Activated naive CD4-positive, alpha-beta T cell treated with Interleukin-2 at 50 U/mL for 16 hours (primary cell): ENCODE measurements at regions not wholly inside any gene's neighbourhood (a gene's known extent, or its start where the extent isn't known, plus 50 kb on each side); places are given as distances from the start of the nearest gene placed in this dataset.
"Not testable (repeated sequence)": the region's sequence is repeated elsewhere in the genome, so short reads cannot be mapped to it uniquely, and the experiment has no call there.

Source experiments
- DNase-seq: peaks from one replicate; pipeline ENCODE4 v3.0.0-alpha.2; 2020

DNA sequence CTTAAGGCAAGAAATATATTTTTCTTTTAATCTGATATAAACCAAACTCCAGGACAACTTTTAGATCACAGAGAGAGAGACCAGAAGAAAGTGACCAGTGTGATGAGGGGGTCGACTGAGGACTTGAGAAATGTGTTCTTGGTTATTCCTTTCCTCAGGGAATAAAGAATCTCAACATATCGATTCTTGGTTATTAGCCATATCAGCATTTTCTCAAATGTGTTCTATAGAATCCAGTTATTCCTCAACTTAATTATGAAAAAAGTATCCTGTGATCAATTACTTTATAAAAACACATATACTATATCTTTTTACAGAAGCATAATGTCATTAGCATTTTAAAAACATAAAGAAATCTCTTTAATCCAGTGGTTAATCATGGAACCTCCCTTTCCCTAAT is 222.1 kb upstream of the FAM3C start:
- no peak for DNase-seq

DNA sequence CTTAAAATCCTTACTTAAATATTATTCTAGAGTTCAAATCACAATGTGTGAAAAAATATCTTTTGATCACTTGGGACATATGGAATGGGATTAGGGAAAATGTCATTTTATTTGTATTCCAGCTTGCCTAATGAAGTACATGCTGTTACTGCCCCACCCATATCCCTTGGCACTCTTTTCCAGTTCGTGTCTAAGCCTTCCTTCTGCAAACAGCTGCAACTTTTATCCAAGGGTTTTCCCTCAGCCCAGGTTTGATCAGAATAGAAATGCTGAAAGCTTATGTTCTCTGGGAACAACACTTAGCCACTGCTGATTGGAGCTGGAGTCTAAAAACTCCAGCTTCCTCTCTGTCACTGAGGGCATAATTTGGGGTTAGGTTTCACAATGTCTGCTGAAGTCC is 214.1 kb upstream of the FAM3C start:
- DNase-seq: no peak

DNA sequence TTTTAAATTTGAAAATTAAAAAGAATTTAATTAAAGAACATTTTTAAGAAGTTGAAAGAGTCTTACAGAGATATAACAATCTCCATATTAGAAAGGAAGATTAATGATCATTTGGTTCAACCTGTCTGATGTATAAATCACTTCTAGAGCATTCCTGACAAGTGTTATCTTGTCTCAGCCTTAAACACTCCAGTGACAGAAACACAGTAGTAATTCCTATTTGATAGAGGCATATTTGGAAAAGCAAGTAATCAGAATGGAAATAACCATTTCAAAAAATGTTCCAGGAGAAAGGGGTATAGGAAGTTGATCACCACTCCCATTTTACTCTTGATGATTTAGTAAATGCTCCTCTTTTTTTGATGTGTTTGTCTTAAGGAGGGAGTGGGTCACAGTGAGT is 213.1 kb upstream of the FAM3C start:
- no peak for DNase-seq

DNA sequence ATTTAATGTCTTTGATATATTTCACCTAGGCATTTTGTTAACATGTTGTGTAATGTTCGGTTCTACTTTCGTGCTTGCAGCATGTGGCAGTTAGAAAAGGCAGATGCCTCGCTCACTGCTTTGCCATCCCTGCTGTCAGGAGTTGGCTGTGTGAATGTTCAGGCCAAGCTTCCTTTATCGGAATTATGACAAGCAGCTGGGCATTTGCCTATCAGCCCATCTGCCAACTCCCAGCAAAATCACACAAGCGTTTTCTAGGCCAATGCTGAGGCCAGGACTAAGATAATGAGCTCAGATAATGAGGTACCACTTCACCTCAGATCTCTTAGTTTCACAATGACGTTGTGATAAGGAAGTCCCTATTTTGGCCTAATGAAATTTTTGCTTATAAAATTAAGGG is 212.7 kb upstream of the FAM3C start:
- no peak for DNase-seq

DNA sequence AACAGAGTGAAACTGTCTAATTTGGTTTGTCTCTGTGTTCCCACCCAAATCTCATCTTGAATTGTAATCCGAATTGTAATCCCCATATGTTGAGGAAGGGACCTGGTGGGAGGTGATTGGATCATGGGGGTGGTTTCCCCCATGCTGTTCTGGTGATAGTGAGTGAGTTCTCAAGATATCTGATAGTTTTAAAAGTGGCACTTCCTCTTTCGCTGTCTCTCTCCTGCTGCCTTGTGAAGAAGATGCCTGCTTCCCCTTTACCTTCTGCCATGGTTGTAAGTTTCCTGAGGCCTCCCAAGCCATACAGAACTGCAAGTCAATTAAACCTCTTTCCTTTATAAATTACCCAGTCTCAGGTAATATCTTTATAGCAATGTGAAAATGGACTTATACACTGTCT is 212.1 kb upstream of the FAM3C start:
- DNase-seq: not testable (repeated sequence)

DNA sequence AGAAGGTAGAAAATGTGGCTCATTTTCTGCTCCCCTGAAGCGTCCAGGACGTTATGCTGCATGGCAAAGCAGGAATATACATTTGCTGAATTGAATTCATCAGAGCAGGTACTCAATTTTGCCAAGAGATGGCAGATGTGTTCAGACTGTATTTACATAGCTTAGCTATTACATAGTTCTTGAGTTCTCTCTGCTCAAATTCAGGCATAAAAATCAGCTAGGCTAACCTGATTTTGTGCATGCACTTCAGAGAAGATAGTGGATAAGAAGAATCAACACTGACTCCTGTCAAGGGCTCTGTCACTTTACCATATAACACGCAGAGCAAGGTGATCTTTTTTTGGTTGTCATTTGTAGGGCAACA is 209.2 kb upstream of the FAM3C start:
- DNase-seq: no peak

DNA sequence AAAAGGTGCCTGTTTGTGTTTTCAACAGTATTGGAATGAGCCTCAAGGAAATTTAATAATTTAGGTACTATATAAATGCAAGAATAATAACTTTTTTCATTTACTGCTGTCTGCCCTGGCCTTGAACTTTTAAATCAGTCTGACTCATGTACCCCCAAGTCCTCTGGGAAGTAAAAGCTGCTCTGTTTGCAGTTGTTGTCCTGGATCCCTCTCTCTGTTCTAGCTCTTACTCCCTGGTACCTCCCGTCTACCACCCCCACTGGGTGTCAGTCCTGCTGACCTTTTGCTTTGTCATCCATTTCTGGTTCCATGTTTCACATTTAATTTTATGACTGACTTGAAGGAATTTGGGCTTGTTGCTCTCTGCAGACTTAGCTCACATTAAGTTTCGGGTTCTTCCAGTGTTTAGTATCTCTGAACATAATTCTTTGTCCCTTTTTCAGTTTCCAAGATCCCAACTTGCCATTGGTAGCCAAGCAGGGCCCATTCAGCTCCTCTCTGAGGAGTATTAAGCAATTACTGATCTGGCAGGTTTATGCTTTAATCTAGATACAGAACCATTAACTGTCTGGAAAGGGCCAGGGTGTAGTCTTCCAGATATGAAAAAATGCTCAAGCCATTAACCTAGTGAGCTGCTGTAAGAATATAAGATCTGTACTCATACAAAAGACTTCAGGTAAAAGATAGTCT is 208.7 kb upstream of the FAM3C start:
- DNase-seq: no peak

DNA sequence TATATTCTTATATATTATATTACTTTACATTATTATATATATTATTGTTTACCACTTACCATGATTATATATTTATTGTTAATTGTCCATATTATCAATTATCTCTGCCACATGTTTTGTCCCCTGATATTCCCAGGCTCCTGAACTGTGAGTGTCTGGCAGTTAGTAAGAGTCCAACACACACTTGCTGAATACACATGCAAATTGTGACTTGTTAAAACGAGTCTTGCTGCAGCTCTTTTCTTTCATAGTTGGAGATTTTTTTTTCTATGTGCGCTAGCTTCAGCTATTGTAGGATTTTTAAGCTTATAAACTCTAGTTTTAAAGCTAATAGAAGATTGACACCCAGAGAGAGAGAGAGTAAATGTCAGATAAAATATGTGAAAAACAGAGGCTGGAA is 207.8 kb upstream of the FAM3C start:
- no peak for DNase-seq

DNA sequence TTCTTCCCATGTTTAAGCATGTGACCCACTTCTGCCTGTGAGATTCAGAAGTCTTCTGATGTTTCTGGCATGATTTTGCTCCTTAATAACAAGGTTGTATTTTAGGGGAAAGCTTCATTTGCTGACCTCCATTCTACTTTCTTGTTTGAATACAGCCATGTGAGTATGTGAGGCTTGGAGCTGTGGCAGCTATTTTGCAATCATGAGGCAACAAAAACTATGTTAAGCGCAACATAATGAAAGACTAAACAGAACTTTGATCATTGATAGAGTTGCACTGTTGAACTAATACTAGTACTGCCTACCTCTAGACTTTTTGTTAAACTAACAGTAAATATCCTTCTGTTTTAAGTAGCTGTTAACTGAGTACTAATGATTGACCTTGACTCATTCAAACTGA is 203.8 kb upstream of the FAM3C start:
- no peak for DNase-seq

DNA sequence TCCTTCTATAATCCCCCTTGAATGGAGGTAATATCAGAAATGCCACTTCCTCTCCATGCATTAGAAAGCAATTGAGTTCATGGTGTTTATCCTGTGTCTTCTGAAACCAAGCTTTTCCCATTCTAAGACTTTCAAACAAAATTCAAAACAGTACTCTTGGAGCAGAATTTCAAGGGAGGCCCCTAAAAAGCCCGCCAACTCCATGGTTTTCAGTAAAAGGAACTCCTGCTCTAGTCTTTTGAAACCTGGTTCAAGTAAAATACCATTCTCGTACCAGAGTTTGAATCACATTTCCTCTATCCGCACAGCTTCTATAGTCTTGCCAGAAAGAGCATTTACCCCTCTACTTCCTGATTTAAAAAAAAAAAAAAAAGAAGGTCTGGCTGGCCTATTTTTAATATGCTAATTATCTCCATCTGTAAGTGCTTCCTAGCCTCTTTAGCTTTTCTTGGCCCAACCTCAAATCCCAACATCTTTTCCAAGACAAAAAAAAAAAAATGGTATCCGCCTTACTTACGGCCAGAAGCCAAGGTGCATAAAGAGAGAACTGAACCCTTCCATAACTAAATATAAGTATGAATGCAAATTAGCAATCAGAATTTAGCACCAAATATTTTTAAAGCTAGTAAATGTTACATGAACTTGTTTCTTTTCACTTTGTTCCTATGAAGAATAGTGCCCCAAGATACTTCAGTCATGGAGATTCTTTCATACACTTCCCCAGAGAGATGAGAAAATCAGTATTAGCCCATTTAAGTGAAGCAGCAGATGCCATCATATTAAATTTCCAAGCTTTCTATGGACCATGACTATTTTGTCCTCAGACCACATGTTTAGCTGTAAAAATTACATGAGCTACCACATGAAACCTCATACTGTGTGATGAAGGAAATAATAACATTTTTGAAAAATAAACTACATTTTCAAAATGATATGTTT is 199.9 kb upstream of the FAM3C start:
- DNase-seq: no peak

DNA sequence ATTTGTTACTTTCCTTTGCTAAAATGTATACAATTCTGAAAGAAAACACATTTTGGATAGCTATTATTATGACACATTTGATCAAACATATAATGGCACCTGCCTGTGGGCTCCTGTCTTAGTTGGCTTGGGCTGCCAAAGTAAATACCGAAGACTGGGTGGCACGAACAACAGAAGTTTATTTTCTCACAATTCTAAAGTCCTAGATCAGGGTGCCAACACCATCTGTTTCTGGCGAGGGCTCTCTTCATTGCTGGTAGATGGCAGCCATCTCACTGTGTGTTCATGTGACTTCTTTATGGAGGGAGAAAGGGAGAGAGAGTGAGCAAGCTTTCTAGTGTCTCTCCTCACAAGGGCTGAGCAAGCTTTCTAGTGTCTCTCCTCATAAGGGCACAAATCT is 195.8 kb upstream of the FAM3C start:
- no peak for DNase-seq

DNA sequence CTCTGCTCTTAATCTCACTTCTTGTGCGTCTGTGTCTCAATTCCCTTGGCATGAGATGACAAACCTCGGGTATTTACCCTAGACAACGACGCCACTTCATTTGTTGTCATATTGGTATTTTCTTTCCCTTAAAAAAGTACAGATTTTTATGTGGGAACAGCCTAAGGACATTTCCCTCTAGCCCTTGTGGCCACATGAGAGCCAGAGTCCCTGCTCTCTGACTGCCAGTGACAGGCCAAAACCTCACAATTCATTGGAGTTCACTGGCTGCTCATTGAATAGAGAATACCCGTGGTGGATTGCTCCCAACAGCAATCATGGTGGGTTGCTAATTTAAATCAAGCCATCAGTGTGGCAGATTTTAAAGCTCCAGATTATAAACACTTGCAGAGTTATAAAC is 191.3 kb upstream of the FAM3C start:
- DNase-seq: no peak

DNA sequence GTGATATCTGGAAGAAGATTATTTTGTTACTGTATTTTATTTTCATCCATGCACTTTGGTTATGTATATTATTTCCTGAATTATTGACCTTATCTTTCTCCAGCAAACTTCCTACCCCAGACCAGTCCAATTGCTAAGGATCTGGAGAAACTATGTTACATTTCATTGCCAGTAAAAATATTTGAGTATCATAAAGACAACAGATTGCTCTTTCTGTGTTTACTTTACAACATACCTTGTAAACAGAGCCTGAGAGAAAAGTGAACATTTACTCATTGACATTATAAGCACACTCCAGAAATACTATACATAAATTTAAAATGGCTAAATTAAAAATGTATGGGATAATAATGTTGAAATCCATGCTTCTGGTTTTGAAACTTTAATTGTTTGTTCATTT is 186.2 kb upstream of the FAM3C start:
- no peak for DNase-seq

DNA sequence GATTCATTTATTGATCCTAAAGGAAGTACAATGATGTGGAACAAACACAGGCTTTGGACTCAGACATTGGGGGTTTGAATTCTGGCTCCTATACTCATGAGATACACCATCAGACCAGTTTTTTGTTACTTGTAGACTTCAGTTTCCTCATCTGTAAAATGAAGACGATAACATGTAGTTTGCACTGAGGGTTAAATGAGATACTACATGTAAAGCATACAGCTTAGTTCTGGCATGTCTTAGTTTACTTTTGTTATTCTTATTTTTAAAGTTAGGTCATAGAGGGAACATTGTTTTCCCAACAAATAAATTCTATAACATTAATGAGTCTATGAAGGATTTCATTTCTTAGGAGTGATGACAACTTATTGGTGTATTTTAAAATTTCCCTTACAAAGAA is 183.5 kb upstream of the FAM3C start:
- no peak for DNase-seq

DNA sequence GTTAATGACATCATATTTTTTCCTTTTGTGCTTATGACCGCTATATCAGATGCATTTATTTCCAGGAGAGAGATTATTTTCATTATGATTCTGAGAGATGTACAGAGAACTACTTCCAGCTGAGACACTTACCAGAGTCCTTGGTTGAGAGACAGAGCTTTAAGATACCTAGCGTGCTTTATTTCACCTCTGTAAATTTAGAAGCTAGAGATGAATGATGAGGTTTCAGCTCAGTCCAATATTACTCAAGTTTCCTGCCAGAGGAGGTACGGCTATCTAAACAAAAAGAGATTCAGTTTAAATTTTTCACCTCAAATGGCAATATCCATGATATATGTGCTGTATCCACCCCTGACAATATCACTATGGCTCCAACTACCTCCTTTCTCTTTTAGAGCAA is 182.6 kb upstream of the FAM3C start:
- DNase-seq: no peak

DNA sequence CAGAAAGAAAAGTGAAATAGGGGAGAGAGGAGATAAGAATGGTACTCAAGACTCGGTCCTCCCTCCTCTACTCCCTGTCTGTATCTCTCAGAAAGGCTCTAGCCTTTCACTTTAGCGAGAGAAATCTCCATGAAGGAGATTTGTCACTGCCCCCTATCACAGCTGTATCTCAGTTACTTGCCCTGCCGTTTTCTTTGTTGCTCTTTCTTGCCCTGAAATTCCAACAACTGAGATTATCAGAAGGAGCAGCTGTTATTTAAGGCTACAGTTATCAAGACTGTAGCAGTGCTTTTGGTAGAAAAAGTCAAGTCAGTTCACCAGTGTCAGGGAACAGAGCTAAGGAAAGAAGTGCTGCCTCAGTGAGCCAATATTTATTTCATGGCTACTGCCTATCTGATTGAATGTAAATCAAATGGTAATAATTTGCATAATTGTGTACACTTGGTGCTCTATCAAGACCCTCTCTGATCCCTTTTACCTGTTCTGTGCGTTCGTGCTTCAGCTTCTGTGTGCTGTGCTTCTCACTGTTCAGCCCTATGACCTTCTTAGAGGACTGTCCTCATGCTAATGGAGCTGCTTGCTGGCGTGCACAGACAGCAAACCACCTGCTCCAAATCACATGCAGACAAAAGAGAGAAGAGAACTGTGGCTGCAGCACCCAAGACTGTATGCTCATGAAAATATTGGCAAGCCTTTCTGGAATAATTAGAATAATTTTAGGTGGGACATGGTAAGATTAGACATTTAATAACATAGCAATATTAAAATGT is 180.2 kb upstream of the FAM3C start:
- no peak for DNase-seq

DNA sequence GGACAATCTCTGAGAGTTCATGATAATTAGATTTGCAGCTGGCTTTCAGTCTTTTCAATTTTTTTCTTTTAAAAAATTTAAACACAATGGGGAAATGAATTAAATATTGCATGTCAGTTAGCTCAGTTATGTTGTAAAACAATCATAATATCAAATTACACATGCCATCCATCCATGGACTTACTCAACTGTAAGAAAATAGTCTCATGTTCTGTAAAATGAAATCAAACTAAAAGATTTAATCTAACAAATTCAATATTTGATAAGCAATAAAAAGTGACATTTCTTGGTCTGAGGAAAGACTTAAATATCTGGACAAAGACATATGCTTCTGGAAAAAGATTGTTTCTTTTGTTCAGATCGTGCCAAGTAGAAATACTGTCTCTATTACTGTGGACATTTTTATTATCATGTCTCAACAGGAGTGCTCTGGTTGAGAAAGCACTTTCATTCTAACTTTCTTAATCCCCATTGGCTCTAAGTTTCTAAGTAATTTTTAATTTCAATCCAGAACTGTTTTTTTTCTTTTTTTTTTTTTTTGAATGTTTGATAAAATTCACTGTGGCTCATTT is 179.2 kb upstream of the FAM3C start:
- DNase-seq: no peak

DNA sequence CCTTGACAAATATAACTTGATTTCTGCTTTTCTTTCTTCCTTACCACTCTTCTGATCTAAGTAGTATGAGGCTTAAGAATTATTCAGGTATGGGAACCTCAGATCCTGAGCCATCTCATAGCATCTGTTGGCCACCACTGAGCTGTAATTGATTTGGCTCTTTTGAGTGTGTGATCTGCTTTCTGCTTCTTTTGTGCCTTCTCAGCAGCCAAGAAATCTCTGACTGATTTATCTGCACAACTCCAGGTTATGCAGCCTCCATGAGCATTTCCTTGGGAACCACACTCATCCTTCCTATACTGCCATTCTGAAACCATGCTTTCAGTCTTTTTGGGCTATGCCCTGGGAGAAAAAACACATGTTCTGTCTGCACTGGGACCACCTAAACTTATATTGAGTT is 178.0 kb upstream of the FAM3C start:
- no peak for DNase-seq

DNA sequence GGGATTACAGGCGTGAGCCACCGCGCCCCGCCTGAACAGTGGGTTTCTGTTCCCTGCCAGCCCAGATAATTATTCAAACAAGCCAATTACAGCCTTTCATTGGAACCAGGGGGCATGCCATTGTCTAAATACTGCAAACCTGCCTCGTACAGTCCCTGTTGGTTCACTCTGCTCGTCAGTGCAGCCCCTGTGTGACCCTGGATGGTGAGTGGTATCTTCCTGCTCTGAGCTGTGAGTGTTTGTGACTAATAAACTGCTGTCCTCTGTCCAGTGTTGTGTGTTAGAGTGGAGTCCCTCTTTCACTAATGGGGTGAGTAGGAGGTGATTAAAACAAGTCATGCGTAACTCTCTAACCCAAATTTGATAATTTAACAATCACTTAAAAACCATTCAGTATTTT is 176.5 kb upstream of the FAM3C start:
- no peak for DNase-seq

DNA sequence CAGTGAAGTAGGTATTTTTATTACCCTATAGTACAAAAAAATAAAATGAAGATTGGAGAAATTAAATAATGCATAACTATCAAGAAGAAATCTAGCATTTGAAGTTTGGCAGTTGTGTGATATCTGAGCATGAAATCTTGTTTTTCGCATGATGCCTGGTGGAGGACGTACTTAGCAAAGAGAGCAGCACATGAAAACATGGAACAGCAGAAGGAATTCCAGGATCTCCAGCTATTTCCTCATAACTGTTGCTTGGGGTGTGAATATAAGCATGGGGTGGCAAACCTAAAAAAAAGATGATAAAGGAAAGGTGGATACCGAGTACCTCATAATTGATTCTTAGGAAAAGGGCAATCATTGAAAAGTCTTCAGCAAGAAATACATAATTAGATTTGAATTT is 174.3 kb upstream of the FAM3C start:
- DNase-seq: no peak

DNA sequence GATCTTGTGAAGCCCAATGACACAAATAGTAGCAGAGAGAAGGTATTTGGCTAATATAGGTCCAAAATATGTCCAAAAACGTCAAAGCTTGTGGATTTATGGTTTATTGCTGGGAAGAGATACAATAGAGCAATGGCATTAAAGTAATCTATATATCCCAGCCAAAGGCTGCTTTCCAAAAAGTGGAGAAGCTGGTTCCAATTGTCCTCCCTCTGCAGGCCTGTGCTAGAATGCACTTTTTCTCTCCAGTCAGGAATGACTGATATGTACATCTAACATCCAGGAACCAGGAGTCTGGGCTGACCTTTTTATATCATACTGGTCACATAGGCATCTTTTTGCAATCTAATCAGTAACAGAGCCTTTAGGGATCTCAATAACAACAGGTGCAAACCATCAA is 167.1 kb upstream of the FAM3C start:
- no peak for DNase-seq

DNA sequence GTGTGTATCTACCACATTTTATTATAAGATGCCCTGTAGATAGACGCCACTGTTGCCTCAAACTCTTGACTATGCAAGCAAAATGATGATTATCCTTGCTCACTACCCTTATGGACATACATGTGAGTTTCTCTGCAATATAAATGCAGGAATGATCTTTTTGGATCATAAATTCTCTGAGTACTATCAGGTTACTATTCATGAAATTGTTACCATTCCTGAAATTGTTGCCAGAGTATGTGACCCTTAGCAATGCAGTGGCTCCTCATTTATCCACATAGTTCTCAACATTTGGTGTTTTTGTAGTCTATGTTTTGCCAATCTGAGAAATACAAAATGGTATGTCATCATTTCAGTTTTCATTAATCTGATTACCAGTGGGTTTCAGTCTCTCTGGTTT is 166.2 kb upstream of the FAM3C start:
- DNase-seq: no peak

DNA sequence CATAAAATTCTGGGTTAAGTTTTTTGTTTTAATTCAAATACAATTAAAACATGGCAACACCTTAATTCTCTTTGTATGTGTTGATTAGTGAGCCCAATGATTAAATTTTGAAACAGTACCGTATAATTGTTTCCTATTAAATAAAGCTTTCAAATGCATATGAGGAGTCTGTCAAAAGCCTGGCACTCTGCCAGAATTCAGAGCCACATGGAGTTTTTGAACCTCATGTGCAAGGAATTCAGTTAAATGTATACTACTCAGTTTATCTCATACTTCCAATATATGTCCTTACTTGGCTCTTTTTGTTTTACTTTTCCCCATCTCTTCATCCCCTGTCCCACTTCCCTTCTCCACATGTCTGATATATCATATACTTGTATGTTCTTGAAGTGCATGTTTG is 165.6 kb upstream of the FAM3C start:
- no peak for DNase-seq
